Sigmoid colon (tissue), 6 donors: ENCODE measurements at regions not wholly inside any gene's neighbourhood (a gene's known extent, or its start where the extent isn't known, plus 50 kb on each side); places are given as distances from the start of the nearest gene placed in this dataset.

Experiments
- DNase-seq: peaks from one replicate; pipeline ENCODE4 v3.0.0-alpha.2; 2019
- H3K27ac ChIP-seq, 4 donors: fragments of 200-600 bp; sonication (generic); one replicate each; pipeline ENCODE4 v1.5.1; 2016 to 2019; ENCODE audit warnings: mild to moderate bottlenecking in 1 of 4
- H3K27me3 ChIP-seq, 3 donors: fragments of 200-600 bp; sonication (generic); one replicate each; pipeline ENCODE4 v1.5.1; 2019; ENCODE audit warnings: mild to moderate bottlenecking in 1 of 3
- H3K36me3 ChIP-seq, 4 donors: fragments of 200-600 bp; sonication (generic); one replicate each; pipeline ENCODE4 v1.5.1; 2016 to 2019
- H3K4me1 ChIP-seq, 4 donors: fragments of 200-600 bp; sonication (generic); one replicate each; pipeline ENCODE4 v1.5.1; 2017 to 2019
- H3K4me3 ChIP-seq, 4 donors: fragments of 200-600 bp; sonication (generic); one replicate each; pipeline ENCODE4 v1.5.1; 2017 to 2019; ENCODE audit warnings: mild to moderate bottlenecking in 2 of 4, moderate library complexity in 1 of 4
- H3K9me3 ChIP-seq, 4 donors: fragments of 200-600 bp in 3 of 4; sonication (generic) in 3 of 4; one replicate each; pipeline versions ENCODE4 v1.5.1 to v1.6.1; 2013 to 2019
- CTCF ChIP-seq, 4 experiments: fragments of 450-650 bp in 3 of 4; fragments of 200-600 bp in 1 of 4; IDR thresholded peaks; one replicate each; pipeline ENCODE4 v1.5.1; 2016 to 2019; ENCODE audit warnings: antibody characterized with exemption in 4 of 4, mild to moderate bottlenecking in 3 of 4, moderate library complexity in 2 of 4
- EP300 ChIP-seq, 4 donors: sonication (generic); formaldehyde crosslinking; IDR thresholded peaks; one replicate each; pipeline ENCODE4 v1.6.1; 2017; ENCODE audit warnings: antibody characterized with exemption in 4 of 4
- POLR2A ChIP-seq, 2 donors: fragments of 450-650 bp; IDR thresholded peaks; one replicate each; pipeline ENCODE4 v1.6.1; 2016; ENCODE audit warnings: antibody characterized with exemption in 2 of 2, mild to moderate bottlenecking in 2 of 2, moderate library complexity in 2 of 2
- POLR2AphosphoS5 ChIP-seq, 4 donors: sonication (generic); formaldehyde crosslinking; IDR thresholded peaks; one replicate each; pipeline ENCODE4 v1.6.1; 2017; ENCODE audit warnings: antibody characterized with exemption in 4 of 4
- WGBS, 2 donors: extraction: QIAGEN DNeasy Blood & Tissue Kit; methylation state at CpG; one replicate each; pipeline ENCODE4 v1.1.7; 2013; 5-methylcytosine and 5-hydroxymethylcytosine counted together
- intact Hi-C: fragments of 100-400 bp; cut with DNase I; formaldehyde crosslinking; loops from one replicate; pipeline ENCODE4 v1.15.1; 2023
- donor health status: healthy with polysubstance abuse.
- donor health status: healthy.

DNA sequence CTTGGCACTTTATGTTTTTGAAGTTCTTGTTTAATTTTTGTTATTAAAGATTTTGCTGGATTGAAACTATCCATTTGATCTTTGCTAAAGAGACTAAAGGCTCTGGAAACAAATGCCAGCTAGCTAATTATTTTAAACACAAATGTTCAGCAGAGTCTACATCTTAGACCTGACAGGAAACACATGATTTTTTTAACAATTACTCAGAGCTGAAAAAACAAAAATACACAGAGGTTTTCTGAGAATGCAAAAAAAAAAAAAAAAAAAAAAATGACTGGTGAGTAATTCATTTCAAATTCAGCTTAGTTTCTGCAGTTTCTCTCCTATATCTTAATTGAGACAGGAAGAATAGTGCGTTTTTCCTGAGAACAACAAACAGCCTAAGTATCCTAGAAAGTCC is 448.0 kb downstream of the TENT5A start:
- Histone ChIP-seq H3K27ac (no peak overlapping the region), H3K27me3 (no peaks in the 10 kb centered on the region), H3K4me1 (no peaks in the 10 kb centered on the region), H3K9me3 (no peaks in the 10 kb centered on the region), H3K4me3 (no peak overlapping the region), H3K36me3 (no peaks in the 10 kb centered on the region)
- 56 to 72% methylated on average over 1 of the region's 1 CpG for WGBS, 2 donors
- intact Hi-C loops = no loop called here
- TF ChIP-seq CTCF (IDR thresholded peaks at IDR 0.05) = no peak
- no peak for TF ChIP-seq POLR2AphosphoS5 (IDR thresholded peaks at IDR 0.05)
- TF ChIP-seq POLR2A (IDR thresholded peaks at IDR 0.05) = no peak
- no peak for TF ChIP-seq EP300 (IDR thresholded peaks at IDR 0.05)
- DNase-seq = no peak

DNA sequence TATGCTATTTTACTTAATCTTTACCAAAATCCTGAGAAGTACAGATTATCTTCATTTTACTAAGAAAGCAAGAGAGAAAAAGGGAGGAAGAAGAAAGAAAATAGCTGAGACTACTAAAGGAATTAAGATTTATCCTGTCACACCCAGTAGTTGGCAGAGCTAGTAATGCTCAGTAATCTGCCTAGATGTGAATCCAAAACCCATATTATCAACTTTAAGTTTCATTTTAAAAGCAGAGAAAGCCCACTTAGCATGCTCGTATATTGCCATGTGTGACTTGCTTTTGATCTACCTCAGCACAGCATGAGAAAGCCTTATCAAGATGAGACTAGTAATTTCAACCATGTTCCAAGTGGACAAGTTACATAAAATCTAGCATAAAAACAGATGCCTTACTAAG is 451.5 kb downstream of the TENT5A start:
- H3K9me3 ChIP-seq = no peaks in the 10 kb centered on the region
- TF ChIP-seq POLR2AphosphoS5 (IDR thresholded peaks at IDR 0.05) (no peak), POLR2A (IDR thresholded peaks at IDR 0.05) (no peak), EP300 (IDR thresholded peaks at IDR 0.05) (no peak), CTCF (IDR thresholded peaks at IDR 0.05) (no peak)

DNA sequence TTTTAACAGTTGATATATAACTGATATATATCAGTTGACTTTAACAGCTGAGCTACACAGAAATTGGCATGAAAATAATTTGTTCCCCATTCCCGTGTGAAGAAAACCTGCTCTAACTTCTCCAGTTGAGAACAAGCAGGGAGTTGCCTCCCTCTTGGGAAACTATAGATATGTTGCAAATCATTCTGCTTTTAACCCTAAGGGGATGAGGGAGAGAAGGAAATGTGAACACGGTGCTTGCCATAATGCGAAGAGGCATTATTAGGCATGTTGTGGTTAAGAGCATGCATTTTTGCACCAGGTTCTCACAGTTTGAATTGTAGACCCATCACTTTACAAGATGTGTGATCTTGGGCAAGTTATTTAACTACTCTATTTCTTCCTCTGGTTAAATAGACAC is 453.7 kb downstream of the TENT5A start:
- WGBS, 2 donors = 87 to 89% methylated on average over 3 of the region's 3 CpGs
- Histone ChIP-seq H3K4me1 (no peaks in the 10 kb centered on the region), H3K27me3 (no peaks in the 10 kb centered on the region), H3K9me3 (no peaks in the 10 kb centered on the region), H3K36me3 (no peaks in the 10 kb centered on the region), H3K27ac (no peak overlapping the region), H3K4me3 (no peak overlapping the region)
- intact Hi-C loops = no loop called here
- TF ChIP-seq POLR2AphosphoS5 (IDR thresholded peaks at IDR 0.05) (no peak), EP300 (IDR thresholded peaks at IDR 0.05) (no peak), POLR2A (IDR thresholded peaks at IDR 0.05) (no peak), CTCF (IDR thresholded peaks at IDR 0.05) (no peak)
- no peak for DNase-seq

More for the DNA sequence above, 451.5 kb downstream of the TENT5A start:
- Histone ChIP-seq H3K4me1 (no peaks in the 10 kb centered on the region), H3K36me3 (no peaks in the 10 kb centered on the region), H3K27me3 (no peaks in the 10 kb centered on the region), H3K27ac (no peak overlapping the region), H3K4me3 (no peak overlapping the region)
- intact Hi-C loops = no loop called here
- WGBS, 2 donors = 62 to 73% methylated on average over 1 of the region's 1 CpG
- no peak for DNase-seq

GRCh38 chr6:81295310-81295709 is 457.2 kb downstream of the TENT5A start:
- Histone ChIP-seq H3K27ac (no peak overlapping the region), H3K4me3 (no peak overlapping the region), H3K36me3 (no peaks in the 10 kb centered on the region), H3K4me1 (no peaks in the 10 kb centered on the region), H3K9me3 (no peaks in the 10 kb centered on the region), H3K27me3 (no peaks in the 10 kb centered on the region)
- DNase-seq = no peak
- intact Hi-C loops = no loop called here
- no peak for TF ChIP-seq POLR2A (IDR thresholded peaks at IDR 0.05)
- no peak for TF ChIP-seq EP300 (IDR thresholded peaks at IDR 0.05)
- no peak for TF ChIP-seq POLR2AphosphoS5 (IDR thresholded peaks at IDR 0.05)
- TF ChIP-seq CTCF (IDR thresholded peaks at IDR 0.05) = no peak

DNA sequence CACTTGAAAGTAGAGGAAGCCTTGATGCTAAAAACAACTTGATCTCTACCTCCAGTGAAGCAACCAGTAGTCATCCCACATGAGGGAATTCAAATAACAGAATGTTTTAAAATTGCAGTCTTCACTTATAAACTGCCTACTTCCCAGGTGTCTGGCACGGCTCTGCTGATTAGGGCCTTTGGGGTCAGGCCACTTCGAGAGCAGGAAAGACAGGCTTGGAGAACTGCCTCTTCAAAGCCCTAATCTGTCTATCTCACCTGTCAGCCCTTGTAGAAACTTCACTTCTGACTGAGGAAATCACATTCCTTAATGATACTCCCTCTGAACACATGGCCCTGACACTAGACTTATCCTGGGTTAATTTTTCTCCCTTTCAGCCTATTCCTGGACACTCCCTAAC is 458.6 kb downstream of the TENT5A start:
- no peak for TF ChIP-seq EP300 (IDR thresholded peaks at IDR 0.05)
- no peak for TF ChIP-seq CTCF (IDR thresholded peaks at IDR 0.05)
- no peak for TF ChIP-seq POLR2AphosphoS5 (IDR thresholded peaks at IDR 0.05)
- no peak for TF ChIP-seq POLR2A (IDR thresholded peaks at IDR 0.05)
- no peak for DNase-seq
- no peaks in the 10 kb centered on the region for H3K36me3 ChIP-seq
- no peaks in the 10 kb centered on the region for H3K4me1 ChIP-seq
- 69 to 70% methylated on average over 2 of the region's 2 CpGs for WGBS, 2 donors
- intact Hi-C loops = no loop called here
- no peak overlapping the region for H3K4me3 ChIP-seq
- no peak overlapping the region for H3K27ac ChIP-seq
- H3K27me3 ChIP-seq = no peaks in the 10 kb centered on the region
- no peaks in the 10 kb centered on the region for H3K9me3 ChIP-seq
